Fibroblast of peridontal ligament (primary cell): ENCODE measurements at regions not wholly inside any gene's neighbourhood (a gene's known extent, or its start where the extent isn't known, plus 50 kb on each side); places are given as distances from the start of the nearest gene placed in this dataset.
"Not testable (repeated sequence)": the region's sequence is repeated elsewhere in the genome, so short reads cannot be mapped to it uniquely, and the experiment has no call there.

Experiments used
- DNase-seq: peaks from one replicate; pipeline ENCODE4 v3.0.0-alpha.2; 2010; ENCODE audit errors: extremely low read depth

DNA sequence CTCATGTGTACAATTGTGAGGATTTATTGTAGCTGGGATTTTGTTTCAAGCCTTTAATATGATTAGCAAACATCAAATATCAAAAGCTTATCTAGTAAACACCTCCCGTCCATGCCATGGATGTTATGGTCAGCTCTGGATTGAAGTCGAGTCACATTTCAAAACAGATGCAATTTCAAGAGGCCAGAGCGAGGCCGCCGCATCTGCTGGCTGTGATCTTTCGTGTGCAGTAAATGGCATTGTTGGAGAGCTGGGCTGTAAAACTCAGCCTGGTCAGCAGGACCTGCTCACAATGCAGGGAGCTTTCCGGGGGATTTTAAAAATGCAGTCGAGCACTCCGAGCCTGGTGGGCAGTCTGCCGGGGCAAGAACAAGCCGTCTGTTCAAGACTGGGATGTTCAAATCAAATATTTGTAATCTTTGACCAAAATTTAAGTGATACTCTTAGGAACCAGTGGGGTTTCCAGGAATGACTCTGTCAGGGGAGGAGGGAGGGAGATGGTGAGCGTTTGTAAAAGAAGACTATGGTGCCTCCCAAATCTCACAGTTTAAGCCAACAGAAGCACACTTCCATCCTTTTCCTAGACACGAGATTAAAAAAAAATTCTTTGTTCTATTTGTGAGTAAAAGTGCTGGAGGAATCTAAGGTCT lies 97.6 kb downstream of the MYCN start:
- DNase-seq: no peak

GRCh38 chr2:16036951-16037350 lies 96.6 kb downstream of the MYCN start:
- no peak for DNase-seq

DNA sequence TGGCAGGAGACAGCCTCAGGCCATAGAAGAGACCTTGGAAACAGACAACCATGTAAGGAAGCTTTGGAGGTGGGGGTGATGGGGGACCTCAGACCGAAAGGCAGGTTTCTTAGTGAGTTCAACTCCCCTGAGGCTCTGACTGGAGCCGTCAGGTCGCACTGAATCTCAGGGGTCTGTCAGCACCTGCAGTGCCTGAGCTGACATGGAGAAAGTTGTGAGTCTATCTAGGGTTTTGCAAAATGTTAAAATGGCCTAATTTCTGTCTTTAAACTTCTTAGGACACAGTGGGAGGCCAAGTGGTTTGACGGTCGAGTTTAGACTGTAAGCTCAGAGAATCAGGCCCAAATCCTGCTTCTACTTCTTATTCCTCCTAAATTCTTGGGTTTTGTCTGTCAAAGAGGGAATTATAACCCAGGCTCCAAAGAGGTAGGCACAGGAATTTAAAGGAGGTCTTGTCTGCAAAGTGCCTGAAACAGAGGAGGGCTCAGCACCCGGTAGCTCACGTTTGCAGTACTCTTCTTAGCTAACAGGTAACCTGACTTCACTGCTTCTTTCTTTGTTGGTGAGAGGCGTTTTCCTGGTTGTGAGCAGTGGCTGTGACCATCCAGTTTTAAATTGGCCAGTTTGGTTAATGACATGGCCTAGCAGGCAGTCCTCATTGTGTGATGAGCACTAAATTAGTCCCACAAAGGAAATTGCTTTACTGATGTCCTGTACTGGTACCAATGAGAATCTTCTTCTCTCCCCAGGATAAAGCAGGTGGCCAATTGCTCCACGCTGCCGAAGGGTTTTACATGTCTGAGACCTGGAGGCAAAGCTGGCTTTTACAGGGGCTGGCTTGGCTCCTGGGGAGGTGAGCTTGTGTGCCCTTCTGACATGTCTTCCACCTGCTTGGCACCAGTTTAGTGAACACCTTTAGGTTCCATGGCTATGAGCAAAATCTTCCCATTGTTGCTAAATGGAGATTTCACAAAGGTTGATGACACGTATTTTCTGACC lies 95.7 kb downstream of the MYCN start:
- no peak for DNase-seq

DNA sequence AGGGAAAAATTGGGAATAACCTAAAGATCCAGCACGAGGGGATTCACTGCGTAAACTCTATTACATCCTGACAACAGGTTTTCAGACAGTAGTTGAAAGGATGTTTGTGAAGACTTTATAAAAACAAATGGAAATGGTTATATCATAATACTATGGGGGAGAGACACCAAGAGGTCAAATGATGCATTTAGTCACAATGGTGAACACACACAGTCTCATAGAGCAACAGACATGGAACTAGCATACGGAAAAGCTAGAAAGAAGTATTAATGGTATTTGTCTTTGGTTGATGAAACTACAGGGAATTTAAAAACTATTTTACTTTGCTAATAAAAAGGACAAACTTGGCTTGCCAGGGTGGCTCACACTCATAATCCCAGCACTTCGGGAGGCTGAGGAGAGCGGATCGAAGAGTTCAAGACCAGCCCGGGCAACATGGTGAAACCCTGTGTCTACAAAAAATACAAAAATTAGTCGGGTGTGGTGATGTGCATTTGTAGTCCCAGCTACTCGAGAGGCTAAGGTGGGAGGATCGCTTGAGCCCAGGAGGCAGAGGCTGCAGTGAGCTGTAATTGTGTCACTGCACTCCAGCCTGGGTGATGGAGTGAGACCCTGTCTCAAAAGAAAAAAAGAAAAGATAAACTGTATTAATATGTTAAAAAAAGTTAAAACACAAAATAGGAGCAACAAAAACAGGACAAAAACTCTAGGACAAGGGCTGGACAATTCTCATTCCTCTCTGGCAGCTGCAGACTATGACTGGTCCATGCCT lies 94.8 kb downstream of the MYCN start:
- DNase-seq: no peak

- no peak for DNase-seq
Observed at GRCh38 chr2:16034151-16034974, 94.0 kb downstream of the MYCN start.

- no peak for DNase-seq
Observed at GRCh38 chr2:16033032-16033293, 92.6 kb downstream of the MYCN start.

GRCh38 chr2:16032282-16033031 lies 92.1 kb downstream of the MYCN start:
- no peak for DNase-seq

DNA sequence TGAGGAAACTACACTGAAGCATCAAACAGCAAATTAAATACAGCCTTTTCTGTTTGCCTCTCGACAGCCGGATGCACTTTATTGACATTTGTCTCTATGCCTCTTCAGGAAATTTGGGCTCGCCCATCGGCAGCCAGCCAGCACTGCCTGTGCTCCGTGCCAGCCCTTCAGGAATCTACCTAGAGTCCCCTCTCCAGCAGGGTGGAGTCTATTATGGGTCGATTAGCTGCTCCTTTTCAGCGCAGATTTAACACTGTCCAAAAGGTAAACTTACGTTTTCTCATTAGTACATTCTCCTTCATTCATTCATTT lies 91.5 kb downstream of the MYCN start:
- DNase-seq: no peak

DNA sequence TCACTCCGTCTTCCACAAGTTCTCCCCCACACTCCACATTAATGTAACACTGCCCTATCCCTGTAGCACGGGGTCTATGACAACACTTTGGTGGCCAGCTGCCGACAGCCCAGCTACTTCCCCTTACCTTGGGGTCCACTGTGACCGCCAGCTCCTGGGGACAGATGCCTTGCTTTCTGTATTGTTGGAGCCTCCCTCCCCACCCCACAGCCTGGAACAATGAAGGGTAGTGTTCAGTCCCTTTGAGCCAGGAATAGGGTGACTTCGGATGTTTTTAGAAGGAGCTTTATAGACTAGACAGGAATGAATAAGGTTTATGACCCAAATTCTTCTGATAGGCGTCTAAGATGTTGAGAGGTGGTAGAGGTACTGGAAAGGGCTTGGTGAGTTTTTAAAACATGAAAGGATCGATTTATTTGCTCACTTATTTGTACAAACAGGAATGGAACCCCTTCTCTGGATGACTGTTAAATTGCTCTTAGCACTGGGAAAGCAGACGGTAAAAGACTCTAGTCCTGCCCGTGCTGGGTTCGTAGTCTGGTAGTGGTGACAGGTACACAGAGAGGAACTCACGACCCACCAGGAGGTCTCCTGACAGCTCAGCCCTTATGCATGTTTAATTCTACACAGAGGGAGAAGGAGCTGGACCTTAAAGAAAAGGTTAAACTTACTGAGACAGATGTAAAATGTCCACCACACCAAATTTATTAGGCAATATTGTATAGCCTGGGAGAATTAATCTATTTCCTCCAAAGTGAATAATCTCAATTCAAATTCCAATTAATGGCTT lies 90.9 kb downstream of the MYCN start:
- DNase-seq: no peak

GRCh38 chr2:16030206-16031057 lies 90.1 kb downstream of the MYCN start:
- no peak for DNase-seq

DNA sequence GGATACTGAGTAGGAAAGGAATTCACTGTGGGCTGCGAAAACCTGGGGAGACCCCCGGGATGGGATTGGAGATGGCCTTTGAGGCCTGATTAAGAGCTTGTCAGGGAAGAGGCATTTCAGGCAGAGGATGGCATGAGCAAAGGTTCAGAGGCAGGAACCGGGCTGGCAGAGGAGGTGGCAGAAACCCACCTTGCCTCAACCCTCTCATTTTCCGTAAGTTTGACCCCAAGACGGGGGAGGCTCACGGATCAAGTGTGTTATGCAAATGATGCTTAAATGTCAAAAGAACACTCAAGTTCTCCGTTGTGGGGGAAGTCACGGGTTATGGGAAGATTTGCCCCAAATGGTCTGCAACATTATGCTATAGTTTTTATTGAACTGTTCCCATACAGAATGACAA lies 88.3 kb downstream of the MYCN start:
- DNase-seq: no peak

DNA sequence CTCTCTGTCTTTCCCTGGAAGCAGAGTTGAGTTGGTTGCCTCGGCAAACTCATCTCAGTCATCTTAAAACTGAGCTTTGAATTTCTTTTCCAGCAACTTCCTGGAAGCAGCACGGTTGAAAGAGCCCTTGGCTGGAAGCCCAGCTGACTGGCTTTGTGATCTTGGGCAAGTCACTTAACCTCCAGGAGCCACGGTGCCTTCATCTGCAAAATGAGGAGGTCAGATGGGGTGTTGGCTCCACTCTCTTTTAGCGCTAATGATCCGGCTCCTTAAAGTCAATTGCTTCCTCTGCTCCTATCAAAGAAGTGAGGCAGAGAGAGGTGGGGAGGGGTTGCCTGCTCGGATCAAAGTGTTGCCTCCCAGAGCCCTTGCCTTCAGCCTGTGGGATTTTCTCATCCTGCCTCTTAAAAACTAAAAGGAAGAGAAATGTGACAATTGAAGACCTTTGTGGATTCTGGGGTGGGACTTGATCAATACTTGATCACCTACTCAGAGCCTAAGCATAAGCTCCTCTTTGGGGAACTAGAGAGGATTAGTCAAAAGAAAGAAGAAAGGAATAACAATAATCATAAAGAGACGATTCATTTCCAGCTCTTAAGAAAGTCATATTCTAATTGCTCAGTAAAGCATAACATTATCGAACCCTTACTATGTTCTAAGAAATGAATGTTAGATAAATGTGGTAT lies 86.6 kb downstream of the MYCN start:
- no peak for DNase-seq

GRCh38 chr2:16025876-16026640 lies 85.7 kb downstream of the MYCN start:
- no peak for DNase-seq

DNA sequence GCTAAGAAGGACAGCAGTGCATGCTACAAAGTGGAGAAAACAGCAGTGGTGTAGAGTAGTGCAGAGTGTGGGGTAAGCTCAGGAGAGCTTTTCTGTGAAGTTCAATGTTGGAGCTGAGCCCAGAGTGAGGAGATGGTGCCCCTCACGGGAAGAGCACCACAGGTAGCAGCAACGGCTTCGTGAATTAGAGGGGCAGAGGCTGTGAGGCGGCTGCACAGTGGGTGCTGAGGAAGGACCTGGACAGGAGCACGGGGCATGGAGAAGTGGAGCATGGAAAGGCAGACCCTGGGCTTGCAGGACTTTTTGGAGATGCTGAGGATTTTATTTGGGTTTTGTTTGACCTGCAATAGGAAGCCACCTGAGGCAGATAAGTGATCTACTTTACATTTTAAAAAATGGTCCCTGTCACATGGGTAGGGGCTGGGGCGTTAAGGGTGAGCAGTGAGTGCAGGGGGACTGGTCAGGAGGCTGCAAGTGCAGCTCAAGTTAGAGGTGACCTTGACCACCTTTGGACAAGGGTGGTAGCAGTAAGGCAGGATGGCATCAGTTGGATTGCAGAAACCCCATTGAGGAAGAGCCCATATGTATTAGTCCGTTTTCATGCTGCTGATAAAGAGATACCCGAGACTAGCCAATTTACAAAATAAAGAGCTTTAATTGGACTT lies 85.0 kb downstream of the MYCN start:
- no peak for DNase-seq

DNA sequence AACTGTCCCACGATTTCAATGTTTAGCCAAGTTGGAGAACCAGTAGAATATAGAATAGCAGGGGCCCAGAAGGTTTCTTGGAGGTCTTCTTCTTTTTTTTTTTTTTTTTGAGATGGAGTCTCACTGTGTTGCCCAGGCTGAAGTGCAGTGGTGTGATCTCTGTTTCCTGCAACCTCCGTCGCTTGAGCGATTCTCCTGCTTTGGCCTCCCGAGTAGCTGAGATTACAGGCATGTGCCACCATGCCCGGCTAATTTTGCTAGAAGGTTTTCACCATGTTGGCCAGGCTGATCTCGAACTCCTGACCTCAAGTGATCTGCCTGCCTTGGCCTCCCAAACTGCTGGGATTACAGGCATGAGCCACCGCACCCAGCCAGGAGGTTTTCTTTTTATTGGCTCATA lies 84.3 kb downstream of the MYCN start:
- not testable (repeated sequence) for DNase-seq

GRCh38 chr2:16023506-16024360 lies 83.4 kb downstream of the MYCN start:
- no peak for DNase-seq
